IPS-NIHi11 (cell line): ENCODE measurements at regions not wholly inside any gene's neighbourhood (a gene's known extent, or its start where the extent isn't known, plus 50 kb on each side); places are given as distances from the start of the nearest gene placed in this dataset.
A peak's percentile ranks its signal among the peaks of the same experiment; 100 is the strongest.

Experiments
- DNase-seq: peaks from one replicate; pipeline ENCODE4 v3.0.0; 2012; ENCODE audit warnings: mixed read lengths, low spot score

DNA sequence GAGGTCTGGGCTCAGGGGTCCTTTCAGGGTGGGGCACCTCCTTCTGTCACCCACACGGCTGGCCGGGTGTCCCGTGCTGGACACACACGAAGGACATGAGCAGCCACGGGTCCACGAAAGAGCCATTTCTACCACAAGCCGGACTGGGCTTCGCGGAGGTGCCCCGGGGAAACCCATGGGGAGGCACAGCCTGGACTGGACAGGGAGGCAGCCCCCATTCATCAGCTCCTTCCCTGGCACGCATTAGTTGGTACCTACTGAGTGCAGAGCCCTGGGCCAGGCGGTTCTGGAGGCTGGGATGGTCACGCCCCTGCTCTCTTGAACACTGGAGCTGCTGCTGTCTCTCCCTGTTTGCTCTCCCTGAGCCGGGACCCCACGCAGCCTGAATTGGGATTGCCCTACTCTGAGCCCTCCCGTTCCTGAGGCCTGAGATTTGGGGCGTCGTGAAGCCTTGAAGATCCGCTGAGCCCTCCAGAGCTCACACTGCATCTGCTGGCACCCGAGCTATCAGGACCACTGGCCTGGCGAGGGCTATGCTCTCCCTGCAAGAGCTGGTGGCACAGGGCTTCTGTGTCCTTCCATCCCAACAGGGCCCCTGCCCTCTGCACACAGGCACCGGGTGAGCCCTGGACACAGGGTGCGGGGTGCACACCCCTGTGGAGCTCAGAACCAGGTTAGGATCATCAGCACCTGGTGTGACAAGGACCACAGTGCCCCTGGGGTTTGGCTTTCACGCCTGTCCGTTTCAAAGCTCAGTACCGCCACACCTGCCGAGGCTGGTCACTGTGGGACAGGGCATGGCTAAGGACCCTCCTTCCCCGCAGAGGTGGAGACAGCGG is 84.6 kb downstream of the MYEOV start:
- DNase-seq, result no peak

DNA sequence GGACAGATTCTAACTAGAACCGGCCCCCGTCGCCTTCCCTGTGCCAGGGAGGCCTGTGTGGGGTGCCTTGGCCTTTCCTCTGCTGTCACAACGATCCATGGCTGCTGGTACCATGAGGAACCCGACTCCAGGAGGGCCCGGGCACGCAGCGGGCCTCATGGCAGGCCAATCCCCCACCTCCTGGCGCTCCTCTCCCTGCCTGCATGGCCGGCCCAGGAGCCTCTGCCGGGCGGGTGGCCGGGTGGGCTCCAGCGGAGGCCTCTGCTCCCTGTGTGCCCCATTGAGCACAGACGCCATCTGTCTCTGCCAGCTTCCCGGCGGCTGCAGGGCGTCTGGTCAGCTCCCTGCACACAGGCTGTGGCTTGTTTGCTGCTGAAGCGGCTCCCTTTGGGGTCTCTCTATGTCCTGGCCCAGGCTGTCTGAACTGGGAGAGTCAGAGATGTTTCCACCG is 86.5 kb downstream of the MYEOV start:
- DNase-seq, result no peak

DNA sequence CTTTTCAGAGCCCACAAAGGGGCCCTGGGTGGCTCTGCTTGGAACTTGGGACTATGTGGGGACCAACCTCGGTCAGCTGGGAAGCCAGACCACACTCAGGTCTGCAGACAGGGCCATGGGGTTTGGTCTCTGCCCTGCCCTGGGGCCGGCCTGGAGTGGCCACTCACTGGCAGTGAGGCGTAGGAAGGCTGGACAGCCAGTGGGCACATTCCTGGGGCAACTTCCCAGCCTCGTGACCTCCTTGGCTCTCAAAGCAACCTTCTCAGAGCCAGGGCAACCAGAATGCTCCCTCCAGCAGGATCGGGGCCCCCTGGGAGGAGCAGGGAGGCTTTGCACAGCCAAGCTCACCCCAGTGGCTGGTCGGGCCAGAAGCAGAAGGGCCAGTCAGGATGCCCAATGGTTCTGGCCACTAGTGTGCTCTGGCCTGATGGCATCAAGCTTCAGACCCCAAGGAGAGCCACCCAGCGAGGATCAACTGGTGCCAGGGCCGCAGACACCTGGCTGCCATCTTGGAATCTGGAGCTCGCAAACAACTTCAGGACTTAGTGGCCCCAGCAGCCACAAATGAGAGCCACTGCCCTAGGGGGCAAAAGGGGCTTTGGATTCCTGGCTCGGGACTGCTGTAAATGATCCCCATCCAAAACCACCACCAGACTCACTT is 87.1 kb downstream of the MYEOV start:
- no peak for DNase-seq

DNA sequence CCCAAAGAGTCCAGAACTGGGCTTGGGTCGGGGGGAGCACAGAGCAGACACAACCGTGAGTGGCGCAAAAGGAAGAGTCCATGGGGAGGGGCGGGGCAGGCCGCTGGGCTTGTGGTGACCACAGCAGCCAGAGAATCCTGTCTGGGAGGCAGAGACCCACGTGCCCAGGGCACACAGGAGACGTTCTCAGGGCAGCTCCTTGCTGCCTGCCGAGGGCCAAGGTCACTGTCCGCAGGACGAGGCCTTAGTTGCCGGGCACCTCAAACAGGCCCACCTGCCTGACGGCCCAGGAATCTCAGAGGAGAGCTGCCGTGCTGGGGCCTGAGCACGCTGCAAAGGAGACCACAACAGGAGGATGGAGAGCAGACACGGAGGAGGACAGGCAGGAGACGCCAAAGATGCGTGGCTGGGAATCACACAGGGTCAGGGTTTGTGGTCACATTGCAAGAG is 87.8 kb downstream of the MYEOV start:
- DNase-seq, result no peak

DNA sequence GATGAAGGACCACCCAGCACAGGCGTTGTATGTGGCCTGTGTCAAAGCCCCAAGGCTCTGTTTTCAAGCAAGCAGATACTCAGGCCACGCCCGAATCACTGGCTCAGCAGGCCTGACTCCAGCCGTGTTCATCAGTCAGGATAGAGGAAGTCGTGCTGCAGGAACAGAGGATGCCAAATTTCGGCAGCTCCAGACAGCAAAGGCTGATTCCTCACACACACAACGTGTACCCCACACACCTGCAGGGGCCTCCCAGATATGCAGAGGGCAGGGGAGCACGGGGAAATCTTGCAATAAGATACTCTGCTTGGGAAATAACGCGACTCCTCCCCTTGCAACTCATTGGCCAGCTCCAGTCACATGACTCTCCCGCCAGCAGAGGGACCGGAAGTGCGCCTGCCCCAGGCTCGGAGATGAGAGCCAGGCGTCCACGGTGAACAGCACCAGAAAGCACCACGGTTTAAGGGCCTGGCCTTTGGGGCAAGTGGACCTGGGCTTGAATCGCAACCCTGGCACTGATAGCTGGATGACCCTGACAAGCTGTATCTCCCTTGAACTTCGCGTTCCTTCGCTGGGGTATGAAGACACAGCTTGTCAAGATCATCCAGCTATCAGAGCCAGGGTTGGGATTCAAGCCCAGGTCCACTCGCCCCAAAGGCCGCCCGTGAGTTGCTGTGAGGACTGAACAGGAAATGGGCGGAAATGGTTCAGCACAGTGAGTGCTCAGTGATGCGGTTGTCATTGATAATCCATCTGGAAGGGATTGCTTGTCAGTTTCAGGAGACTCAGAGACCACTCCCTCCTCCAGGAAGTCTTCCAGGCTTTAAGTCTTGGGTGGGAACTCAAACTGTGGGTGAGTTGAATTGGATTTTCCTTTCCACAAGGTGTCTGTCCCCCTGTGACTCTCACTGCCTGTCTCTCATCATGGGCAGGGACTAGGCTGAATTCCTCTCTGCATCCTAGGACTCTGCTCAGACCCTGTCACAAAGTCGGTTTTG is 88.5 kb downstream of the MYEOV start:
- DNase-seq, result peak; percentile 79

DNA sequence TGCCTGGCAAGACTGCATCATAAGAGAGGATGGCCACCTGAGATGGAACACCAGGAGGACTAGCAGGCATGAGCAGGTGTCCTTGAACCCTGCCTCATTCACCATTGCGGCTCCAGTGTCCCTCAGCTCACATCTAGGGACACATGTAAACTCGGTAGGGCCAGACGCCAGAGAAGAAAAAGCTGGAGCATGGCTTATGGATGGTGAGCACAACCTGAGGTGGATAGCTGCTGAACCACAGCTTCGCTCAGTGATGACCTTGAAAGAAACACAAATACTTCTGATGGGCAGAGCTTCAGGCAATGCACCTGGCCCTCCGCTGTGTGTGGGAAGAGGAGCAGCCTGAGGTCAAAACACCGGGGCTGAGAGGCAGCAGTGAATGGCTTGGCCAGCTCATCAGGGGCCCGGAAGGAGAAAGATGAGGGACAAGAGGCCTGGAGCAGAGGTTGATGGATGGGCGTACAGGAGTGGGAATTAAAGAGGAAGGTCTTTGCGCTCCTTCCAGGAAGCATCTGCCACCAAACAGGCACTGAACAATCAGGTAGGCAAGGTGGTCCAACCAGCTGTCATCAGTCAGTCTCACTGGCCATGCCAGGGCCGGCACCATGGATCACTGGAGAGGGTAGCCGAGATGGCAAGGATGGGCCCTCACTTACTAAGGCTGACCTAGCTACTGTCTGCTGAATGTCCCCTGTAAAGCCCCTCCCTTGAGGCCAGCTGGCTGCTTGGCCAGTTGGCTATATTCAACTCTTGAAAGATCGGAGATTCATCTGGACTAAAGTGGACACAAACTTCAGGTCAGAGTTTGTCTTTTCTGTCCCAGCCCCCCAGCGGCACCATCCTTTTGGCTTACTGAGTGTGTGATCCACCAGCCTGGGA is 89.7 kb downstream of the MYEOV start:
- DNase-seq, result no peak

DNA sequence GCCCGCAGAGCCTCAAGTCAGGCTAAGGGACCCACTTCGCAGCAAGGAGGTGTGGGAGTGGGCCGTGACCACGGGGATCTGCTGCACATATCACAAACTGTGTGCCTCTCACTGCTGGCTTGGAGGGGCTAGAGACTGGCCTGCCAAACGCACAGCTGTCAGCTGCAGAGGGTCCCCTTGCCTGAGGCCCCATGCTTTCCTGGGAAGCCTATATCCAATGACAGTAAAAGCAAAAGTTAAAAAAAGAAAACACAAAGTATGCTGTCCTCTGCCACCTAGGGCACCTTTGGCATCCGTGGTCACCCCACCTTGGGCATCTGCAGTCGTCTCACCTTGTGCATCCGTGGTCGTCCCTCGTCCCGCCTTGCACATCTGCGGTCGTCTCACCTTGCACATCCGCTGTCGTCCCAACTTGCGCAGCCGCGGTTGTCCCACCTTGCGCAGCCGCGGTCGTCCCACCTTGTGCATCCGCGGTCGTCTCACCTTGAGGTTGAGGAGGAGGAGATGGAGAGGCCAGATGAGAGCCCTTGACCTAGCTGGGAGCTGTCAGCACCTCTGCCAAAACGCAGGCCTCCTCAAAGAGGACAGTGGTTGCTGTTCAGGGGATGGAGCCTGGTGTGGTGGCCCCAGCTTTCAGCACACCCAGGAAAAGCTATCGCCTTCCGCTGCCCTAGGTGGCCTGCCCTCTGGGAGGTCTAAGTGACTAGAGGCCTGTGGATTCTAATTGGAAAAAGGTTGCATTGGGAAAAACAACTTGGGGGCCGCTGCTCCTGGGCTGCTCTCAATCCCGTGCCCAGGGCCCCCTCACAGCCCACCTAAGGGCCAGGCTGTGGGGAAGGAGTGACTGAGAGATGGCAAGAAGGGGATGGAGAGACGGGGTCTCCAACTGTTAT is 90.5 kb downstream of the MYEOV start:
- no peak for DNase-seq

DNA sequence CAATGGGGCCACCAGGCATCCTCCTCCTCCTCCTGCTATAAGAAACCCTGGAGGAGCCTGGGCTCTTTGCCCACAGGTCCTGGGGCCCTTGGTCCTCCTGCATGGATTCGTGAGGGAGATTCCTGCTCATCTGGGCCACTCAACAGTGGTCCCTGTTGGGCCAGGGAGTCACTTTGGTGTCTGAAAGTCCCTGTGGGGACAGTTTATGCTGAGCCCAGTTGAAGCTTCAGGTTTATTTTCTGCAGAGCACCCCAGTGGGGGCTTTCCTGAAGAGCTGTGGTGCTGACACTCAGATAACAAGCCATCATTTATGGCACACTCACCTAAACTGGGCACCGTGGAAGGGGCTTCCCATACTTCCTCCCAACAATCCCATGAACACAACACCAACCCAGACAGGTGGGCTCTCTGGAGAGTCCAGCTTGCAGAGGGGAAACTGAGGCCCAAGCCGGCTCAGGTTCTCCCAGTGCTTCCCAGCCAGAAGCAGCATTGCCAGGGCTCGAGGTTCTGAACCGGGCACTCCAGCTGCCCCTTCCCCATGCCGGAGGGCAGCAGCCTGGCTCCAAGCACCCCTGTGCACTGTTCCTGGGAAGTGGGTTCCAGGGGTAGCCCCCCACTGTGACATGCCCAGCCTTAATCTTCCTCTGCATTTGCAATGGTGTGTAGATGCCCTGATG is 91.3 kb downstream of the MYEOV start:
- DNase-seq, result no peak

DNA sequence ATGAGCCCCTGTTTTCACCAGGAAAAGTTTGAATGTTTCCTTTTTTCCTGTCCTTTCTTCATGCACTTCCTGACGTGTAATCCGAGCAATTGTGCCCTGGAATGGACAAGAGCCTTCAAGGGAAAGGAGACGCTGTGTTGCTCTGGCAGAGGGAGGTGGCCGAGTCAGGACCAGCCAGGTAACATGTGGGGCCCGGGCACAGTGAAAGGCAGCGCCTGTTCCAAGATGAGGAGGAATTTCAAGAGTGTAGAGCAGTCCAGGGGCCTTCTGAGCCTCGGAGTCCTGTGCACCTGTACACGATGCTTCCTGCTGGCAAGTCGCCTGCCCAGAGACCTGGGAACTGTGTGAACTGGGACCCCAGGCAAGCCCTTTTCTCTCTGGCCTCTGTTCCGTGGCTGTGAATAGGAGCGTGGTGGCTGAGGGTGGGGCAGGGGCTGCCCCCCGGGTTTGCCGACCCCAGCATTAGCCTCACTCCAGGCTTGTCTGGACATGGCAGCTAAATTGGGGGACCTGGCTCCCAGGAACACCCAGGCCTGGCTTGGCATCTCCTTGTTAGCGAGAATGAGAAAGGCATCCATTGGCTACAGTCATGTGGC is 92.0 kb downstream of the MYEOV start:
- DNase-seq, result no peak

DNA sequence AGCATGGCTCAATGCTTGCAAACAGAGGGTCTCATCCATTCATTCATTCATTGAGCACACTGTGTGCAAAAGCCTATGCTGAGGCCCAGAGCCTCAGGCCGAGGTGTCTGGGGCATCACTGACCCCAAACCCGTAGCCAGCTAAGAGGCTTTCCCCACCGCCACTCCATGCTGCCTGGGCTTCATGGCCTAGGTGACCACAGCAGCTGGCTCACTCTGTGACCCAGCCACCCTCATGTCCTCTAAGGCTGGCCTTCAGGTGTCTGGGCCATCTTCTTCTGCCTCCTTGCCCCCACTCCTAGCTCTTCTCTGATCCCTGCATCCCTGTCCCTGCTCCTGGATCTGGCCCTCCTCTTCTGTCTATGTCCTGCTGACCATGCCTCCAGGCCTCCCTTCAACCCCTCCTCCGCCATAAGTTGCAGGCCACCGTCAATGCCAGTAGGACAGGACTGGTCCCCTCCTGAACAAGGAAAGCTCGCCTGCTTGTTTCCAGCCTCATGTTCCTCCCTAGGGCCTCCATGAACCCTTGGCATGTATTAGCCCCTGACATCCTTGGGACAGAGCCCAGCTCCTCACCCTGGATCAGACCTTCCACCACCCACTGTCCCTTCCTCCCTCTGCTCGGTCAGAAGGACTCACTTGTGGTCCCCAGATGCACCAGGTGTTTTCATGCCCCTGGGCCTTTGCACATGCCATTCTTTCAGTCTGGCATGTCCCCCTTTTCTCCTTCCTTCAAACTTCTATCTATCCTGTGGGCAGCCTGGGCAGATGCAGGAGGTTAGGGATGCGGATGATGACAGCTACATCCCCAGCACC is 92.8 kb downstream of the MYEOV start:
- no peak for DNase-seq

DNA sequence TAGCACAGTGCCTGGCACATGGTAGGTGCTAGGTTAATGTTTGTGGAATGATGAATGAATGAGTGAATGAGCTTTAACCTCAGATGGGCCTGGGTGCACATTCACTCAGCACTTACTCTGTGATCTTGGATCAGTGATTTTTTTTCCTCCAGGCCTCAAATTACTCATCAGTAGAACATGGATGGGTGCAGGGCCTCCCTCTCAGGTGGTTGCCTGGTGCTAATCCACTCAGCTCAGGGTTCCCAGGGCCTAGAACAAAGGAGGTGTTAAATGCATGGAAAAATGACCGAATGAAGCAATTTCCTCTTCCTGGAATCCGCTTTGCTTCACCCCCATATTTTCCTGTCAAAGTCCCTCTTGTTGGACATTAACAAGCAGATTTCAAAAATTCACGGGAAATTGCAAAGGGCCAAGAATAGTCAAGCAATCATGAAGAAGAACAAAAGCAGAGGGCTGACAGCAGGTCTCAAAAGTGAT is 93.5 kb downstream of the MYEOV start:
- DNase-seq, result no peak

DNA sequence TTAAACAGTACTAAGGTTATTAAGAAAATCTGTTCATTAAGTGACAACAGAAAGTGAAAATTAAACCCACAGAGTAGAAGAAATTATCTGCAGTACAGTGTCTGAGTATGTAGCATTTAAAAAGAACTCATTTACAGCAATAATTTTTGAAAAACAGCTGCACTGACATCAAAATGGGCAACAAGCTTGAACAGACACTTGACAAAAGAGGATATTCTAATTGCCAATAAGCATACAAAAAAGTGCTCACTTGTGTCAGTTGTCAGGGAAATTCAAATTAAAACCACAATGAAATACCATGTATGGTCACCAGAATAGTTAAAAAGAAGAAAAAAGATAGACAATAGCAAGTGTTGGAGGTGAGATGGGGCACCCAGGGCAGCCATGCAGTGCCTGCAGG is 93.3 kb upstream of the LINC01488 start:
- DNase-seq, result no peak

DNA sequence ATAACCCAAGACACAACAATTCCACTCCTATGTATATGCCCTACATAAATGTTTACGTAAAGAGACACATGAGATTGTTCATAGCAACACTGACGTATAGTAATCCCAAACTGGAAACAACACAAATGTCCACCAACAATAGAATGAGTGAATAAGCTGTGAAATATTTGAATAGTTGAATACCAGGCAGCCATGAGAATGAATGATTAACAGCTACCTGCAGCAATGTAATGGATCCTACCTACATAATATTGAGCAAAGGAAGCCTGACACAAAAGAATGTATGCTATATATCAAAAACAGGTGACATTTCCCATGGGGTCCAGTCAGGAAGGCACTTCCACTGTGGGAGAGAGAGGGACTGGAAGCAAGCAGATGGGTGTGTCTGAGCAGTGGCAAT is 92.8 kb upstream of the LINC01488 start:
- DNase-seq, result no peak

DNA sequence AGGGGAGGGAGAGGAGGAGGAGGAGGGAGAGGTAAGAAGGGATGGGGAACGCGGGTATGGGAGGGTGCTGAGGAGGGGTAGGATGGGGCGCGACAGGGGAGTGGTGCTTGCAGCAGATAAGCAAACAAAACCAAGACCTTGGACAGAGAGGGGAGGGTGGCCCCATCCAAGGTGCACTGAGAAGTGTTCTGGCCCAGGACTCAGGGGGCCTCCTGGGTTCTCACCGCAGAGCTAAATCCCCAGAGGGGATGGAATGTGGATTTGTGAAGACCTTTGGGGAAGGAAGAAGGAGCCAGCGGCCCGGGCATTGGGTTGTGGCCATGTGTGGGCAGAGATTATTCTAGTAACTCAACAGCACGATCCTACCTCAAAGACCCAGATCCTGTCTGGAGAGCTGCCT is 90.9 kb upstream of the LINC01488 start:
- DNase-seq, result no peak

DNA sequence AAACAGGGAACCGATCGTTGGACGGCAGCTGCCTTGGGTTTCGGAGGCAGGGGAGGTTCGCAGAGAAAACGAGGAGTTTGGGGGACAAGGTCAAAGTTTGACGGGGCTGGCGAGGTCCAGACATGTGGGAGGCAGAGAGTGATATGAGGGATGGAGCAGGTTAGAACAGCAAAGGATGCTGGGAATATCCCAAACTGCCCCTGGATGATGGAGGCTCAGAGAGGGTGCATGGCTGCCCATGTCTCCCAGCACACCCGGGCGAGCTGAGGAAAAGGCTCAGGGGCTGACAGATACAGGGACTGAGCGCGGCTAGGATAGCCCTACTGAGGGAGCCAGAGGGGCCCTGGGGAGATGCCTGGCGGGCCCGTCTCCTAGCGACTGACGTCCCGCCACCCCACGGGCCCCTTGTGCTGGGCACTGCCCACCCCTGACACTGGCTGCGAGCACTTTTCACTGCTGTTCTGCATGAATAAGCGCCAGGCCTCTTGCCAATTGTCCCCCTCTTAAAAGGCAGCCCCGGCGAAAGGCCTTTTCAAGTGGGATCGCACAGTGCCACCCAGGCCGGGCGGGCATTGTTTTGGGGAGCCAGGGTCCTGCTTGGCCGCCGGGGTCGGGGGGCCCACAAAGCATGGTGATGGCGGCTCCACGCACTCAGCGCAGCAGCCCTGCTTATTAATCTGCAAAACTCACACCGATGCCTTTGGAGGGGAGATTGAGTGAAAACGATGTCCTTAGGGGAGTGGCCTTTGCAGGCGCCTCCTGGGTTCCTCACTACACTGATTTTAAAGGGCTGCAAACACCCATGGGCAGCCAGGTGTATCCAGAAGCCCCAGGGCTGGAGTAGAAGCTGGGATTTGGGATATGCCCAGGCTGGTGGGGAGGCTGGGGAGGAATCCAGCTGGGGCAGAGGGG is 90.0 kb upstream of the LINC01488 start:
- DNase-seq, result no peak

DNA sequence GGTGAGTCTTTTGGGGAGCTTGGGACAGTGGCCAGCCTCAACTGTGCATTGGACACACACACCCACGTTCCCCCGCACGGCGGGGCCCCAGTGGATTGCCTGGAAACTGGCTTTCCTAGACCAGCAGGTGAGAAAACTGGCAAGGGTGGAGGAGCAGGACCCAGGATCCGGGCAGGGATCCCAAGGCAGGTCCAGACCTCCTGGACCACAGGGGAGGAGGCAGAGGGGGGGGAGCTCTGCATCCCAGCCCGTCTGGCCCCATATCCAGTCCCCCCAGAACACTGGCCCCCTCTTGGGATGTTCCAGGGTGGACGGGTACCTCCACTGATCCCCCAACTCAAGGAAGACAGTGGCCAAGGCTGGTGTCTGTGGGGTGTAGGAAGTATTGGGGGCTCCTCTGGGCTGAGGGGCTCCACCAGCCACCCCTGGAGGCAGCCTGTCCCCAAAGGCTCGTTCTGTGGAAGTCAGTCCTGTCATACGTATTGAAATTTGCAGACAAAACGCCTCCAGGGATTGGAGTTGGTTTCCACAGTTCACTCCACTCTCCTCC is 89.3 kb upstream of the LINC01488 start:
- DNase-seq, result no peak
